ENCODE measurements at regions not wholly inside any gene's neighbourhood (a gene's known extent, or its start where the extent isn't known, plus 50 kb on each side); places are given as distances from the start of the nearest gene placed in this dataset.

DNA sequence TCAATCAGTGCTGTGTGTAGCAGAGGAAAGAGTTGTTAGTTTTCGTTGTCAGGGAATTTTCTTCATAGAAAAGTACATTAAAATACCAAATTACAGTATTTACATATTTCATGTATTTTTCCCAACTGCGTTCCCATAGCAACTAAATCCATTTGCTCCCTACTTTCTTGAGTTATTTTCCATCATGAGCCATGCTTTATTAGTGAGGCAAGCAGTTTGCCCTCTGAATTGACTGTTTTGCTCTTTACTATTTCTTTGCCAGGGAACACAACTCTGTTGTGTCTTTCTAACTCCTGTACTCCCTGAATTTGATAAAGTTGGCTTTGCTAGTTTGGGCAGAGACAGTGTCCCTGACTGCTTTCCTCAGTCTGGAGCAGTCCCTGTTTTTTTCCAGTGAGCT is 276.2 kb upstream of the SLC30A5 start:
- POLR2A ChIA-PET (ENCODE audit: low non-redundant PET) = no interaction called here
- CTCF ChIA-PET = no interaction called here
- no TSS peak for BruUV-seq (replicated peaks)
- Histone ChIP-seq H3K27me3 (replicated peaks; ENCODE audit: insufficient read depth, low read depth, low read length, poor library complexity) (no peaks in the 10 kb centered on the region), H3K36me3 (ENCODE audit: insufficient read depth, low read length, poor library complexity, severe bottlenecking) (no peaks in the 10 kb centered on the region), H3K4me3 (ENCODE audit: low read depth, low read length, poor library complexity, severe bottlenecking) (no peak overlapping the region), H3K27ac (ENCODE audit: low read depth, low read length, poor library complexity, severe bottlenecking) (no peak overlapping the region), H3K4me1 (ENCODE audit: insufficient read depth, low read length, poor library complexity, severe bottlenecking) (no peaks in the 10 kb centered on the region), H3K9me3 (ENCODE audit: low read depth, low read length, poor library complexity, severe bottlenecking) (no peaks in the 10 kb centered on the region)
- DNase-seq (ENCODE audit: low spot score) = no peak
- TF ChIP-seq, protein P1, sequence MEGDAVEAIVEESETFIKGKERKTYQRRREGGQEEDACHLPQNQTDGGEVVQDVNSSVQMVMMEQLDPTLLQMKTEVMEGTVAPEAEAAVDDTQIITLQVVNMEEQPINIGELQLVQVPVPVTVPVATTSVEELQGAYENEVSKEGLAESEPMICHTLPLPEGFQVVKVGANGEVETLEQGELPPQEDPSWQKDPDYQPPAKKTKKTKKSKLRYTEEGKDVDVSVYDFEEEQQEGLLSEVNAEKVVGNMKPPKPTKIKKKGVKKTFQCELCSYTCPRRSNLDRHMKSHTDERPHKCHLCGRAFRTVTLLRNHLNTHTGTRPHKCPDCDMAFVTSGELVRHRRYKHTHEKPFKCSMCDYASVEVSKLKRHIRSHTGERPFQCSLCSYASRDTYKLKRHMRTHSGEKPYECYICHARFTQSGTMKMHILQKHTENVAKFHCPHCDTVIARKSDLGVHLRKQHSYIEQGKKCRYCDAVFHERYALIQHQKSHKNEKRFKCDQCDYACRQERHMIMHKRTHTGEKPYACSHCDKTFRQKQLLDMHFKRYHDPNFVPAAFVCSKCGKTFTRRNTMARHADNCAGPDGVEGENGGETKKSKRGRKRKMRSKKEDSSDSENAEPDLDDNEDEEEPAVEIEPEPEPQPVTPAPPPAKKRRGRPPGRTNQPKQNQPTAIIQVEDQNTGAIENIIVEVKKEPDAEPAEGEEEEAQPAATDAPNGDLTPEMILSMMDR (conservative IDR thresholded peaks at IDR 0.05; ENCODE audit: low read depth, low read length) = no peak
- TF ChIP-seq EZH2 (IDR thresholded peaks at IDR 0.05; ENCODE audit: borderline replicate concordance, low read depth, low read length, poor library complexity, severe bottlenecking) = no peak
- intact Hi-C loops (cut with micrococcal nuclease; ENCODE audit: unreplicated experiment) = no loop called here

DNA sequence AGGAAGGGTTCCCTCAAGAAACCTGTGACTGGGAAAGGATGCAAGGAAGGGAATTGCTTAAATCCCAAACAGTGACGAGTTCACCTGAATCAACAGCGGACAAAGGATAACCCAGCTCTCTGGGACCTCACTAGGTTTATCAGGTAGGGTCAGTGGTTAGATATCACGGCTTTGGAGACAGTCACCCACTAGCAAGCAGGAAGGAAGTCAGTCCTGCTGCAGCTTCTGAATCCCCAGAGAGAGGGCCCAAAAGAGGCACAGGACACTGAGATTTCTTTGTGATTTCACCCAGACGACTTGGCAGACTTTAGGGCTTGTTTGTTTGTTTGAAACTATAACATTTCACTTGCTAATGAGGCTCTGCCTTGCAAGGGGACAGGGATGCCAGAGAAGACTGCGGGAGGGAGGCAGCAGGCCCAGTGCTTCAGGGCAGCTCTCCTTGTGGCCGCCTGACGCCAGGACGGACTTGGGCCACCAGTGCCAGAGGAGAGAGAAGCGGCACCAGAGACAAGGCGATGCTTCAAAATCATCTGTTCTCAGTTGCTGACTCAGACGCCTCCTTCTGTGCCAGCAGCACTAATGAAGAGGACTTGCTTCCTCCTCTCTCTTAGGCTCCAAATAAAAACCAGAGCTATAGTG is 275.6 kb upstream of the SLC30A5 start:
- CTCF ChIA-PET = no interaction called here

DNA sequence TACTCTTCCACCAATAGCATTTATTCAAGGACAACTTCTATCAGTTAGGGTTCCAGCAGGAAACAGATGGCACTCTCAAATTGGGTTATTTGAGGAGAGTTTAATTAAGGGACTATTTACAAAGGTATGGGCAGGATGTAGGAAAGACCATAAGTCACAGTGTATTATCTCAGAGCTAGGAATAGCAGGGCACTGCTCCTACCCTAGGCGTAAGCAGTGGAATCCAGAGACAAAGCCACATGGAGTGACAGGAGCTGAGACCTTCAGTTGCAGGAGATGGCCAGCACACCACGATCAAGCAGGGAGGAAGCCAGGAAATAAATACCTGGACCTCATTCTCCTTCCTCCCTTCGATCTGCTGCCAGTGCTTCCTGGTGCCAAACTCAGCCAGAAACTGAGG is 274.9 kb upstream of the SLC30A5 start:
- Histone ChIP-seq H3K9me3 (ENCODE audit: low read depth, low read length, poor library complexity, severe bottlenecking) (no peaks in the 10 kb centered on the region), H3K4me3 (ENCODE audit: low read depth, low read length, poor library complexity, severe bottlenecking) (no peak overlapping the region), H3K27me3 (replicated peaks; ENCODE audit: insufficient read depth, low read depth, low read length, poor library complexity) (no peaks in the 10 kb centered on the region), H3K36me3 (ENCODE audit: insufficient read depth, low read length, poor library complexity, severe bottlenecking) (no peaks in the 10 kb centered on the region), H3K27ac (ENCODE audit: low read depth, low read length, poor library complexity, severe bottlenecking) (no peak overlapping the region), H3K4me1 (ENCODE audit: insufficient read depth, low read length, poor library complexity, severe bottlenecking) (no peaks in the 10 kb centered on the region)
- BruUV-seq (replicated peaks) = no TSS peak
- POLR2A ChIA-PET (ENCODE audit: low non-redundant PET) = no interaction called here
- no peak for TF ChIP-seq EZH2 (IDR thresholded peaks at IDR 0.05; ENCODE audit: borderline replicate concordance, low read depth, low read length, poor library complexity, severe bottlenecking)
- TF ChIP-seq, protein P1 (conservative IDR thresholded peaks at IDR 0.05; ENCODE audit: low read depth, low read length) = no peak
- no peak for DNase-seq (ENCODE audit: low spot score)
- intact Hi-C loops (cut with micrococcal nuclease; ENCODE audit: unreplicated experiment) = no loop called here
- CTCF ChIA-PET = no interaction called here

More for the DNA sequence above, 275.6 kb upstream of the SLC30A5 start:
- H3K4me3 ChIP-seq (ENCODE audit: low read depth, low read length, poor library complexity, severe bottlenecking) = no peak overlapping the region
- POLR2A ChIA-PET (ENCODE audit: low non-redundant PET) = no interaction called here
- no peak overlapping the region for H3K27ac ChIP-seq (ENCODE audit: low read depth, low read length, poor library complexity, severe bottlenecking)
- no peaks in the 10 kb centered on the region for H3K36me3 ChIP-seq (ENCODE audit: insufficient read depth, low read length, poor library complexity, severe bottlenecking)
- TF ChIP-seq, protein P1 (conservative IDR thresholded peaks at IDR 0.05; ENCODE audit: low read depth, low read length) = no peak
- no peak for TF ChIP-seq EZH2 (IDR thresholded peaks at IDR 0.05; ENCODE audit: borderline replicate concordance, low read depth, low read length, poor library complexity, severe bottlenecking)
- no peak for DNase-seq (ENCODE audit: low spot score)
- no peaks in the 10 kb centered on the region for H3K4me1 ChIP-seq (ENCODE audit: insufficient read depth, low read length, poor library complexity, severe bottlenecking)
- H3K27me3 ChIP-seq (replicated peaks; ENCODE audit: insufficient read depth, low read depth, low read length, poor library complexity) = no peaks in the 10 kb centered on the region
- no peaks in the 10 kb centered on the region for H3K9me3 ChIP-seq (ENCODE audit: low read depth, low read length, poor library complexity, severe bottlenecking)
- BruUV-seq (replicated peaks) = no TSS peak
- intact Hi-C loops (cut with micrococcal nuclease; ENCODE audit: unreplicated experiment) = no loop called here

Data from A673 (cell line).